A549 (cell line): ENCODE measurements at regions not wholly inside any gene's neighbourhood (a gene's known extent, or its start where the extent isn't known, plus 50 kb on each side); places are given as distances from the start of the nearest gene placed in this dataset.

Experiments
- ATAC-seq, 2 experiments: fragments of 200-7000 bp in 1 of 2; fragments of >200 bp in 1 of 2; cut with Nextera tagmentation in 1 of 2; cut with Tn5 transposase in 1 of 2; 3 replicates each; pipeline versions ENCODE4 v1.8.0 to v1.9.1; 2018 to 2020; ENCODE audit warnings: mild to moderate bottlenecking in 1 of 2, moderate library complexity in 1 of 2
- CTCF ChIA-PET: fragments of 300-600 bp; sonication (Branson Sonifier 250); formaldehyde crosslinking; extraction: SDS; loops from one replicate; lab custom pipeline; 2021; ENCODE audit warnings: antibody characterized with exemption, inconsistent platforms; lab: Yijun Ruan, JAX
- POLR2A ChIA-PET: fragments of 350-600 bp; formaldehyde crosslinking; extraction: SDS; loops from one replicate; lab custom pipeline; 2021; ENCODE audit warnings: antibody characterized with exemption, inconsistent platforms; lab: Yijun Ruan, JAX
- DNase-seq, 2 experiments: peaks; one replicate each; pipeline versions ENCODE4 v3.0.0 to v3.0.0-alpha.2; 2011 to 2016; ENCODE audit warnings: low read depth in 1 of 2, low spot score in 1 of 2
- FAIRE-seq: peaks from 2 replicates; lab custom pipeline; 2011; peaks lifted over from hg19 to GRCh38; lab: Jason Lieb, UNC
- H3K27ac ChIP-seq, 2 experiments: fragments of >200 bp; sonication (Bioruptor Twin); formaldehyde crosslinking; 3 replicates each; pipeline ENCODE4 v1.5.1; 2016 to 2017
- H3K4me1 ChIP-seq: fragments of >200 bp; sonication (Bioruptor Twin); formaldehyde crosslinking; 3 replicates; pipeline ENCODE4 v1.6.1; 2016
- H3K4me2 ChIP-seq: fragments of >200 bp; sonication (Bioruptor Twin); formaldehyde crosslinking; 3 replicates; pipeline ENCODE4 v1.6.1; 2016
- H3K4me3 ChIP-seq: fragments of >200 bp; sonication (Bioruptor Twin); formaldehyde crosslinking; 3 replicates; pipeline ENCODE4 v1.5.1; 2016
- H3K9me3 ChIP-seq: fragments of >200 bp; sonication (Bioruptor Twin); formaldehyde crosslinking; 3 replicates; pipeline ENCODE4 v1.6.1; 2016
- ATOH8 ChIP-seq: fragments of 250-450 bp; sonication (Bioruptor Pico); IDR thresholded peaks from 2 replicates; pipeline ENCODE4 v1.5.0; 2020; ENCODE audit warnings: low read depth, mild to moderate bottlenecking, moderate library complexity
- CTCF ChIP-seq: fragments of >200 bp; sonication (Bioruptor Twin); formaldehyde crosslinking; IDR thresholded peaks from 3 replicates; pipeline ENCODE4 v1.5.1; 2016
- EHMT2 ChIP-seq: fragments of 200-600 bp; sonication (generic); IDR thresholded peaks from 2 replicates; pipeline ENCODE4 v1.6.1; 2016; ENCODE audit warnings: antibody characterized with exemption, low read depth, mild to moderate bottlenecking, moderate library complexity
- FOSL2 ChIP-seq, 2 experiments: fragments of 450-650 bp in 1 of 2; fragments of >200 bp in 1 of 2; sonication (Bioruptor Twin) in 1 of 2; formaldehyde crosslinking; IDR thresholded peaks; 2 replicates each; pipeline versions ENCODE4 v1.5.0 to v1.6.1; 2016 to 2020; ENCODE audit warnings: mild to moderate bottlenecking in 1 of 2, moderate library complexity in 1 of 2
- HDAC2 ChIP-seq: fragments of 200-600 bp; sonication (generic); IDR thresholded peaks from 2 replicates; pipeline ENCODE4 v1.6.1; 2016
- HOXB13 ChIP-seq: fragments of 250-450 bp; sonication (Bioruptor Pico); IDR thresholded peaks from 2 replicates; pipeline ENCODE4 v1.5.0; 2020; ENCODE audit warnings: low read depth, mild to moderate bottlenecking, moderate library complexity
- KDM5A ChIP-seq: fragments of 200-600 bp; sonication (generic); IDR thresholded peaks from 2 replicates; pipeline ENCODE4 v1.6.1; 2016; ENCODE audit warnings: antibody characterized with exemption, mild to moderate bottlenecking
- POLR2AphosphoS2 ChIP-seq: conservative IDR thresholded peaks from 2 replicates; pipeline ENCODE4 v1.6.1; 2012; ENCODE audit warnings: low read length, improper control_type of control experiment, inconsistent platforms
- RARB ChIP-seq: fragments of 250-450 bp; sonication (Bioruptor Pico); IDR thresholded peaks from 2 replicates; pipeline ENCODE4 v1.8.0; 2021; ENCODE audit warnings: mild to moderate bottlenecking, moderate library complexity
- RCOR1 ChIP-seq: fragments of 150-350 bp; IDR thresholded peaks from 2 replicates; pipeline ENCODE4 v1.6.1; 2014; ENCODE audit warnings: antibody characterized with exemption, low read length, low read depth
- SMC3 ChIP-seq: fragments of >200 bp; sonication (Bioruptor Twin); formaldehyde crosslinking; IDR thresholded peaks from 3 replicates; pipeline ENCODE4 v1.6.1; 2018; ENCODE audit warnings: inconsistent platforms
- SREBF2 ChIP-seq: fragments of 450-650 bp; IDR thresholded peaks from 2 replicates; pipeline ENCODE4 v1.6.1; 2014; ENCODE audit warnings: mild to moderate bottlenecking, moderate library complexity
- USF2 ChIP-seq: fragments of 450-650 bp; IDR thresholded peaks from 2 replicates; pipeline ENCODE4 v1.6.1; 2014; ENCODE audit warnings: antibody characterized with exemption
- ZC3H11A ChIP-seq: fragments of 450-650 bp; IDR thresholded peaks from 2 replicates; pipeline ENCODE4 v1.6.1; 2014; ENCODE audit warnings: antibody characterized with exemption, mild to moderate bottlenecking
- ZFP36 ChIP-seq: fragments of 450-650 bp; IDR thresholded peaks from 2 replicates; pipeline ENCODE4 v1.6.1; 2014; ENCODE audit warnings: borderline replicate concordance; ENCODE audit not compliant: partially characterized antibody
- ZNF302 ChIP-seq: fragments of 250-450 bp; sonication (Bioruptor Pico); IDR thresholded peaks from 2 replicates; pipeline ENCODE4 v1.9.0; 2021; ENCODE audit warnings: inconsistent platforms, mild to moderate bottlenecking, moderate library complexity
- WGBS: methylation state at CpG from one replicate; pipeline ENCODE4 v1.1.6; 2017; ENCODE audit errors: missing lambda C conversion rate; 5-methylcytosine and 5-hydroxymethylcytosine counted together
- TF ChIP-seq, protein P1 (sequence below): fragments of 200-600 bp; sonication (generic); IDR thresholded peaks from 2 replicates; pipeline ENCODE4 v1.6.1; 2016; ENCODE audit warnings: antibody characterized with exemption, mild to moderate bottlenecking, moderate library complexity
- TF ChIP-seq, protein P2 (sequence below): IDR thresholded peaks from 2 replicates; pipeline ENCODE4 v1.6.1; 2012; ENCODE audit warnings: low read depth, borderline replicate concordance
- TF ChIP-seq, protein P3 (sequence below): fragments of >200 bp; sonication (Bioruptor Twin); formaldehyde crosslinking; IDR thresholded peaks from 3 replicates; pipeline ENCODE4 v1.6.1; 2016

- no peak overlapping the region for H3K4me3 ChIP-seq
- no peak overlapping the region for H3K27ac ChIP-seq
- POLR2A ChIA-PET, result no interaction called here
- no peaks in the 10 kb centered on the region for H3K9me3 ChIP-seq
- no peak for FAIRE-seq
- no peak for DNase-seq
- ATAC-seq, result no peak
- TF ChIP-seq ZFP36 (no peak), HDAC2 (no peak), HOXB13 (no peak), CTCF (no peak), SMC3 (no peak), ZC3H11A (no peak), USF2 (no peak), RCOR1 (no peak), RARB (CRISPR knock-in tag) (no peak), ATOH8 (CRISPR knock-in tag) (no peak), SREBF2 (no peak), POLR2AphosphoS2 (no peak), FOSL2 (IDR thresholded peaks at IDR 0.05) (no peak), FOSL2 (CRISPR knock-in tag; IDR thresholded peaks at IDR 0.05) (no peak), ZNF302 (no peak), EHMT2 (no peak), KDM5A (no peak)
- TF ChIP-seq, protein P1, sequence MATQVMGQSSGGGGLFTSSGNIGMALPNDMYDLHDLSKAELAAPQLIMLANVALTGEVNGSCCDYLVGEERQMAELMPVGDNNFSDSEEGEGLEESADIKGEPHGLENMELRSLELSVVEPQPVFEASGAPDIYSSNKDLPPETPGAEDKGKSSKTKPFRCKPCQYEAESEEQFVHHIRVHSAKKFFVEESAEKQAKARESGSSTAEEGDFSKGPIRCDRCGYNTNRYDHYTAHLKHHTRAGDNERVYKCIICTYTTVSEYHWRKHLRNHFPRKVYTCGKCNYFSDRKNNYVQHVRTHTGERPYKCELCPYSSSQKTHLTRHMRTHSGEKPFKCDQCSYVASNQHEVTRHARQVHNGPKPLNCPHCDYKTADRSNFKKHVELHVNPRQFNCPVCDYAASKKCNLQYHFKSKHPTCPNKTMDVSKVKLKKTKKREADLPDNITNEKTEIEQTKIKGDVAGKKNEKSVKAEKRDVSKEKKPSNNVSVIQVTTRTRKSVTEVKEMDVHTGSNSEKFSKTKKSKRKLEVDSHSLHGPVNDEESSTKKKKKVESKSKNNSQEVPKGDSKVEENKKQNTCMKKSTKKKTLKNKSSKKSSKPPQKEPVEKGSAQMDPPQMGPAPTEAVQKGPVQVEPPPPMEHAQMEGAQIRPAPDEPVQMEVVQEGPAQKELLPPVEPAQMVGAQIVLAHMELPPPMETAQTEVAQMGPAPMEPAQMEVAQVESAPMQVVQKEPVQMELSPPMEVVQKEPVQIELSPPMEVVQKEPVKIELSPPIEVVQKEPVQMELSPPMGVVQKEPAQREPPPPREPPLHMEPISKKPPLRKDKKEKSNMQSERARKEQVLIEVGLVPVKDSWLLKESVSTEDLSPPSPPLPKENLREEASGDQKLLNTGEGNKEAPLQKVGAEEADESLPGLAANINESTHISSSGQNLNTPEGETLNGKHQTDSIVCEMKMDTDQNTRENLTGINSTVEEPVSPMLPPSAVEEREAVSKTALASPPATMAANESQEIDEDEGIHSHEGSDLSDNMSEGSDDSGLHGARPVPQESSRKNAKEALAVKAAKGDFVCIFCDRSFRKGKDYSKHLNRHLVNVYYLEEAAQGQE, result no peak
- TF ChIP-seq, protein P2, sequence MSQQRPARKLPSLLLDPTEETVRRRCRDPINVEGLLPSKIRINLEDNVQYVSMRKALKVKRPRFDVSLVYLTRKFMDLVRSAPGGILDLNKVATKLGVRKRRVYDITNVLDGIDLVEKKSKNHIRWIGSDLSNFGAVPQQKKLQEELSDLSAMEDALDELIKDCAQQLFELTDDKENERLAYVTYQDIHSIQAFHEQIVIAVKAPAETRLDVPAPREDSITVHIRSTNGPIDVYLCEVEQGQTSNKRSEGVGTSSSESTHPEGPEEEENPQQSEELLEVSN, result no peak
- TF ChIP-seq, protein P3, sequence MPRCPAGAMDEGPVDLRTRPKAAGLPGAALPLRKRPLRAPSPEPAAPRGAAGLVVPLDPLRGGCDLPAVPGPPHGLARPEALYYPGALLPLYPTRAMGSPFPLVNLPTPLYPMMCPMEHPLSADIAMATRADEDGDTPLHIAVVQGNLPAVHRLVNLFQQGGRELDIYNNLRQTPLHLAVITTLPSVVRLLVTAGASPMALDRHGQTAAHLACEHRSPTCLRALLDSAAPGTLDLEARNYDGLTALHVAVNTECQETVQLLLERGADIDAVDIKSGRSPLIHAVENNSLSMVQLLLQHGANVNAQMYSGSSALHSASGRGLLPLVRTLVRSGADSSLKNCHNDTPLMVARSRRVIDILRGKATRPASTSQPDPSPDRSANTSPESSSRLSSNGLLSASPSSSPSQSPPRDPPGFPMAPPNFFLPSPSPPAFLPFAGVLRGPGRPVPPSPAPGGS, result no peak
- no peak overlapping the region for H3K4me2 ChIP-seq
- CTCF ChIA-PET, result interaction anchor here (2.4 kb wide), 1 partner anchor 9 kb away, joined by 5 read pairs; no protein-coding TSS in a partner anchor
- peaks cover 5% of the 10 kb centered on the region; the same call in 2 of the 3 replicates for H3K4me1 ChIP-seq
- 94% methylated on average over 1 of the region's 1 CpG for WGBS
Measured at GRCh38 chr11:110764485-110764884, 52.2 kb upstream of the ARHGAP20 start.
